ENCODE measurements at regions not wholly inside any gene's neighbourhood (a gene's known extent, or its start where the extent isn't known, plus 50 kb on each side); places are given as distances from the start of the nearest gene placed in this dataset.

DNA sequence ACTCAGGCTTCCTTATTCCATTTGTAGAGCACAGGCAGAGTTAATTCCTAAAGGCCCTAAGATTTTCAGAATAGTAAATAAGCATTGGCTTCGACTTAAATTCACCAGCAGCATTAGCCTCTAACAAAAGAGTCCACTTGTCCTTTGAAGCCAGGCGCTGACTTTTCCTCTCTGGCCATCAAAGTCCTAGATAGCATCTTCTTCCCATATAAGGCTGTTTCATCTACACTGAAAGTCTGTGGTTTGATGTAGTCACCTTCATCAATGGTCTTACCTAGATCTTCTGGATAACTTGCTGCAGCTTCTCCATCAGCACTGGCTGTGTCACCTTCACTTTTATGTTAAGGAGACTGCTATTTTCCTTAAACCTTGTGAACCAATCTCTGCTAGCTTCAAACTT is 118.3 kb upstream of the SOX6 start:
- no peaks in the 10 kb centered on the region for H3K27me3 ChIP-seq (replicated peaks; ENCODE audit: insufficient read depth)
- DNase-seq (ENCODE audit: low spot score) (no peak), ATAC-seq (ENCODE audit: insufficient number of reproducible peaks, low FRiP score, low read depth) (no peak)
- no peak overlapping the region for H3K4me3 ChIP-seq
- H3K9me3 ChIP-seq, result no peaks in the 10 kb centered on the region
- H3K36me3 ChIP-seq, result no peaks in the 10 kb centered on the region
- TF ChIP-seq, protein P1, sequence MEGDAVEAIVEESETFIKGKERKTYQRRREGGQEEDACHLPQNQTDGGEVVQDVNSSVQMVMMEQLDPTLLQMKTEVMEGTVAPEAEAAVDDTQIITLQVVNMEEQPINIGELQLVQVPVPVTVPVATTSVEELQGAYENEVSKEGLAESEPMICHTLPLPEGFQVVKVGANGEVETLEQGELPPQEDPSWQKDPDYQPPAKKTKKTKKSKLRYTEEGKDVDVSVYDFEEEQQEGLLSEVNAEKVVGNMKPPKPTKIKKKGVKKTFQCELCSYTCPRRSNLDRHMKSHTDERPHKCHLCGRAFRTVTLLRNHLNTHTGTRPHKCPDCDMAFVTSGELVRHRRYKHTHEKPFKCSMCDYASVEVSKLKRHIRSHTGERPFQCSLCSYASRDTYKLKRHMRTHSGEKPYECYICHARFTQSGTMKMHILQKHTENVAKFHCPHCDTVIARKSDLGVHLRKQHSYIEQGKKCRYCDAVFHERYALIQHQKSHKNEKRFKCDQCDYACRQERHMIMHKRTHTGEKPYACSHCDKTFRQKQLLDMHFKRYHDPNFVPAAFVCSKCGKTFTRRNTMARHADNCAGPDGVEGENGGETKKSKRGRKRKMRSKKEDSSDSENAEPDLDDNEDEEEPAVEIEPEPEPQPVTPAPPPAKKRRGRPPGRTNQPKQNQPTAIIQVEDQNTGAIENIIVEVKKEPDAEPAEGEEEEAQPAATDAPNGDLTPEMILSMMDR (IDR thresholded peaks at IDR 0.05), result no peak
- no peak overlapping the region for H3K27ac ChIP-seq
- H3K4me1 ChIP-seq (ENCODE audit: control insufficient read depth in 1 of 2, low read depth in 2 of 2), result no peaks in the 10 kb centered on the region

DNA sequence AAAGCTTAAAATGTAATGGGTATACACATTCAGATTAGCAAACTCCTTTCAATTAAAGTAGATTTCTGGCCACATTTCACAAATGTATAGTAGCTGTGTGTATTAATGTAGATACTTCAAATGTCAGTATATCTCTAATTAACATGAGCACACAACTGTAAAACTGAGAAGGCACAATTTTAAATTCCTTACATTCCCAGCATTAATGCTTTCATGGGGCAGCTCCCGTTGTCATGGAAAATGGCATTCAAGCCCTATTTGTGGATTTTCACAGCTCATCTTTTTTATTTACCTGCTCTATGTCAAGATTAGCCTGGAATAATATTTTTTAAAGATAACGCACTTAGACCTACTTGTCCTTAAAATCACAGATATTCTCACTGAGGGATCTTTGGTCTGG is 113.6 kb upstream of the SOX6 start:
- H3K9me3 ChIP-seq, result no peaks in the 10 kb centered on the region
- ATAC-seq (ENCODE audit: insufficient number of reproducible peaks, low FRiP score, low read depth) (no peak), DNase-seq (ENCODE audit: low spot score) (no peak)
- H3K4me3 ChIP-seq, result no peak overlapping the region
- H3K27me3 ChIP-seq (replicated peaks; ENCODE audit: insufficient read depth), result no peaks in the 10 kb centered on the region
- no peak overlapping the region for H3K27ac ChIP-seq
- H3K36me3 ChIP-seq, result no peaks in the 10 kb centered on the region
- TF ChIP-seq, protein P1 (IDR thresholded peaks at IDR 0.05), result no peak
- no peaks in the 10 kb centered on the region for H3K4me1 ChIP-seq (ENCODE audit: control insufficient read depth in 1 of 2, low read depth in 2 of 2)

DNA sequence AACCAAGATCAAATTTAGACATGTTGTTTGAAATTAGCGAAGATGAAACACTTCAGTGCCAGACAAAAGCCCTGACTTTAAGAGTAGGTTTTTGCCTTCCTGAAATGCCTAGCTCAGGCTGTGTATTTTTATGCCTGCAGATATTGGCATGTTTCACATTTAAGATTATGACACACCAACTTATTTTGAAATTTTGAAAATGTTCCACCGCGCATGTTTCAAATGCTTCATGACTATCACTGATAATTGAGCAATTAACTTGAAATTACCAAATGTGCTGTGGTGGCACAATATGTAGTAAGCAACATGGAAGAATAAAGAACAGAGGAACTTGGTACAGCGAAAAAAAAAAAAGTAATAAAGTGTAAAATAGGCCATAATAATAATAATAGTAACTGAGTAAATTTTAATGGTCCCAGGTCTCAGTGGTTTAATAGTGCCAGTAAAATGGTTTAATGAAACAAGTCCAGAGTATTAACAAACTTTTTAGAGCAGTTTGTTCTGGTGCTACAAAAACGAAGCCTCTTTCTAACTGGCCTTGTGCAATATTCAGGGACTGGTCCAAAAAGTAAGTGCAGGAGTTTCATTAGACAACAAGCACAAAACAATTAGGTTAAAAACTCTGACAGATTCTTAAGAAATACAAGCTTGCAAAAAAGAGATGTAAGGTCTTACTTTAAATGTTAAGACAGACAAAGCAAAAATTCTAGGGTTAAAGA is 112.5 kb upstream of the SOX6 start:
- TF ChIP-seq, protein P1 (IDR thresholded peaks at IDR 0.05), result no peak
- Histone ChIP-seq H3K36me3 (no peaks in the 10 kb centered on the region), H3K4me1 (ENCODE audit: control insufficient read depth in 1 of 2, low read depth in 2 of 2) (no peaks in the 10 kb centered on the region), H3K9me3 (no peaks in the 10 kb centered on the region), H3K27me3 (replicated peaks; ENCODE audit: insufficient read depth) (no peaks in the 10 kb centered on the region), H3K27ac (no peak overlapping the region), H3K4me3 (no peak overlapping the region)
- no peak for DNase-seq (ENCODE audit: low spot score)
- ATAC-seq (ENCODE audit: insufficient number of reproducible peaks, low FRiP score, low read depth), result no peak

DNA sequence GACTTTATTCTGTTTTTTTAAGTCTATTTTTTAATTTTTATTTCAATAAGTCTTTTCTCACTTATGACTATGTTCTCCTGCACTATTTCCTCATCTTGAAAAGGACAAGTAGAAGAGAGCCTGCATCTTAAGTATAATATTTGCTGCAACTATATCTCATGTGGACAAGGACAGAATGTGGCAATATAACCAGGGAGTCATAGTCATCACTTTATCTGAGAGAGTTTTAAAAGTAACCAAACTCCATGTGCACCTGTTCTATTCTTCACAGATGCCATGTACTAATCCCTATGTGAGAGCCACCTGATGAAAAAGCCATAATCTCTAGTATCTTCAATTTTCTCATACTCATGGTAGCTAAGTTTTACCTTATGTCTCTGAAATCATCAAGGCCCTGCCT is 104.2 kb upstream of the SOX6 start:
- TF ChIP-seq, protein P1 (IDR thresholded peaks at IDR 0.05), result no peak
- no peaks in the 10 kb centered on the region for H3K9me3 ChIP-seq
- H3K4me3 ChIP-seq, result no peak overlapping the region
- H3K27ac ChIP-seq, result no peak overlapping the region
- no peaks in the 10 kb centered on the region for H3K4me1 ChIP-seq (ENCODE audit: control insufficient read depth in 1 of 2, low read depth in 2 of 2)
- no peak for ATAC-seq (ENCODE audit: insufficient number of reproducible peaks, low FRiP score, low read depth)
- no peaks in the 10 kb centered on the region for H3K27me3 ChIP-seq (replicated peaks; ENCODE audit: insufficient read depth)
- H3K36me3 ChIP-seq, result no peaks in the 10 kb centered on the region
- no peak for DNase-seq (ENCODE audit: low spot score)

DNA sequence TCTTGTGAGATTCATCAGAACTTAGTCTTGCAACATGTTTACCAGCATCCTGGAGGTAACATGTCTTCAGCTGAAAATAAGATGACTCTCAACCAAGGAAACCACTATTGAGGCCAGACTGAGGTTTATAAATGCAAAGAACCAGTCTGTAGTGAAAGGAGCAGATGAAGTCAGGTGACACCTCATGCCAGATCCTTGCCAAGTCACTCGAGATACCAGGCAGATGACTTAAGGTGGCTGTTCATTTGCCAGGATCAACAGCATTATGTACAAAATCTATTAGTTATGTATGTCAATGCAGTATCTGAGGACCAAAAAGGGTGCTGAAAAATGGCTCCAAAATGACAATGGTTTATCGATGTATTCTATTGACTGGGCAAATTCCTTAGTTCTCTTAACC is 100.0 kb upstream of the SOX6 start:
- no peak for DNase-seq (ENCODE audit: low spot score)
- Histone ChIP-seq H3K27me3 (replicated peaks; ENCODE audit: insufficient read depth) (no peaks in the 10 kb centered on the region), H3K4me1 (ENCODE audit: control insufficient read depth in 1 of 2, low read depth in 2 of 2) (no peaks in the 10 kb centered on the region), H3K36me3 (no peaks in the 10 kb centered on the region), H3K4me3 (no peak overlapping the region), H3K27ac (no peak overlapping the region), H3K9me3 (no peaks in the 10 kb centered on the region)
- TF ChIP-seq, protein P1 (IDR thresholded peaks at IDR 0.05), result no peak
- no peak for ATAC-seq (ENCODE audit: insufficient number of reproducible peaks, low FRiP score, low read depth)

Measured in thoracic aorta (tissue), 2 donors.